DMS 273 (cell line): ENCODE measurements at regions not wholly inside any gene's neighbourhood (a gene's known extent, or its start where the extent isn't known, plus 50 kb on each side); places are given as distances from the start of the nearest gene placed in this dataset.
A peak's percentile ranks its signal among the peaks of the same experiment; 100 is the strongest.
"Not testable (repeated sequence)": the region's sequence is repeated elsewhere in the genome, so short reads cannot be mapped to it uniquely, and the experiment has no call there.

Source experiments
- DNase-seq: peaks from one replicate; lab custom pipeline; 2025; ENCODE audit not compliant: unreplicated experiment; lab: John Stamatoyannopoulos, UW

- no peak for DNase-seq
Measured at GRCh38 chr4:73348185-73348584, 55.9 kb upstream of the ALB start.

- no peak for DNase-seq
Measured at GRCh38 chr4:73347497-73347896, 56.6 kb upstream of the ALB start.

- no peak for DNase-seq
Measured at GRCh38 chr4:73345399-73345975, 58.6 kb upstream of the ALB start.

GRCh38 chr4:73344106-73344505 is 60.0 kb upstream of the ALB start:
- no peak for DNase-seq

GRCh38 chr4:73343432-73343831 is 60.7 kb upstream of the ALB start:
- DNase-seq = peak; percentile 10

GRCh38 chr4:73341454-73341853 is 62.6 kb upstream of the ALB start:
- peak; percentile 62 for DNase-seq

GRCh38 chr4:73340917-73341316 is 63.2 kb upstream of the ALB start:
- DNase-seq = no peak

GRCh38 chr4:73335679-73336078 is 68.4 kb upstream of the ALB start:
- DNase-seq = no peak

- DNase-seq = not testable (repeated sequence)
Measured at GRCh38 chr4:73332012-73332411, 72.1 kb upstream of the ALB start.

- DNase-seq = no peak
Measured at GRCh38 chr4:73329300-73329699, 70.7 kb upstream of the ANKRD17 start.

- DNase-seq = not testable (repeated sequence)
Measured at GRCh38 chr4:73325776-73326175, 67.2 kb upstream of the ANKRD17 start.

GRCh38 chr4:73317092-73317491 is 58.5 kb upstream of the ANKRD17 start:
- DNase-seq = no peak

- no peak for DNase-seq
Measured at GRCh38 chr4:73315091-73315490, 56.5 kb upstream of the ANKRD17 start.

- DNase-seq = no peak
Measured at GRCh38 chr4:73312967-73313366, 54.4 kb upstream of the ANKRD17 start.

GRCh38 chr4:73311428-73311827 is 52.8 kb upstream of the ANKRD17 start:
- DNase-seq = peak; percentile 32

- no peak for DNase-seq
Measured at GRCh38 chr4:73309211-73309610, 50.6 kb upstream of the ANKRD17 start.
